ENCODE measurements at regions not wholly inside any gene's neighbourhood (a gene's known extent, or its start where the extent isn't known, plus 50 kb on each side); places are given as distances from the start of the nearest gene placed in this dataset.

GRCh38 chr1:29970747-29971325, 734.5 kb downstream of the PTPRU start:
- ChIA-PET SMC1A (ENCODE audit: uncharacterized antibody, unreplicated experiment) (no interaction called here), CTCF (no interaction called here), POLR2A (no interaction called here), RAD21 (ENCODE audit: unreplicated experiment) (no interaction called here)
- no TSS peak for BruUV-seq (replicated peaks)
- no peaks in the 10 kb centered on the region for H3K36me3 ChIP-seq (ENCODE audit: control insufficient read depth in 2 of 2, insufficient read depth in 2 of 2, low read length in 1 of 2)
- ATAC-seq (no peak), FAIRE-seq (no peak), DNase-seq (ENCODE audit: low read depth, low spot score) (no peak)
- WGBS (ENCODE audit: insufficient coverage, insufficient replicate concordance, low lambda C conversion rate, missing lambda C conversion rate), result 0% methylated on average over 7 of the region's 7 CpGs
- TF ChIP-seq IRF4 (IDR thresholded peaks at IDR 0.05; ENCODE audit: low read depth, low read length) (no peak), ZSCAN29 (IDR thresholded peaks at IDR 0.05) (no peak), MEF2B (IDR thresholded peaks at IDR 0.05; ENCODE audit: partially characterized antibody, poor library complexity, severe bottlenecking) (no peak), TCF3 (IDR thresholded peaks at IDR 0.05; ENCODE audit: borderline replicate concordance, insufficient read depth, low read depth, low read length) (no peak), SMC3 (IDR thresholded peaks at IDR 0.05; ENCODE audit: borderline replicate concordance, low read length) (no peak), BCL3 (IDR thresholded peaks at IDR 0.05; ENCODE audit: borderline replicate concordance, insufficient read depth, low read depth, low read length, poor library complexity, severe bottlenecking) (no peak), CUX1 (IDR thresholded peaks at IDR 0.05; ENCODE audit: insufficient replicate concordance, low read depth, low read length) (no peak), RFX5 (IDR thresholded peaks at IDR 0.05; ENCODE audit: low read depth, low read length) (no peak), CBX3 (IDR thresholded peaks at IDR 0.05; ENCODE audit: borderline replicate concordance, low read depth) (no peak), TCF7 (IDR thresholded peaks at IDR 0.05; ENCODE audit: borderline replicate concordance) (no peak), JUND (IDR thresholded peaks at IDR 0.05; ENCODE audit: low read depth, low read length) (no peak)
- no peak overlapping the region for H3K4me2 ChIP-seq (ENCODE audit: control insufficient read depth, insufficient read depth)
- in situ Hi-C loops (cut with MboI), result no loop called here
- no peak overlapping the region for H3K4me3 ChIP-seq
- H3K9me3 ChIP-seq (replicated peaks; ENCODE audit: control insufficient read depth, insufficient read depth, low read length), result no peaks in the 10 kb centered on the region
- intact Hi-C loops (cut with micrococcal nuclease; ENCODE audit: unreplicated experiment), result no loop called here
- no peaks in the 10 kb centered on the region for H3K27me3 ChIP-seq (replicated peaks in 1 of 2; ENCODE audit: control insufficient read depth in 2 of 2, insufficient read depth in 2 of 2, low read length in 1 of 2)
- H2AFZ ChIP-seq (ENCODE audit: control insufficient read depth, low read depth, low read length), result no peak overlapping the region
- H3K79me2 ChIP-seq (ENCODE audit: control insufficient read depth, insufficient read depth, low read length), result no peaks in the 10 kb centered on the region
- H3K4me1 ChIP-seq (ENCODE audit: control insufficient read depth, insufficient read depth, low read length), result no peaks in the 10 kb centered on the region
- H3K27ac ChIP-seq (ENCODE audit: control insufficient read depth, insufficient read depth), result no peak overlapping the region
- H3K9ac ChIP-seq (ENCODE audit: control insufficient read depth, insufficient read depth, low read length), result no peak overlapping the region
- H4K20me1 ChIP-seq (ENCODE audit: control insufficient read depth, insufficient read depth), result no peaks in the 10 kb centered on the region
